ENCODE measurements at regions not wholly inside any gene's neighbourhood (a gene's known extent, or its start where the extent isn't known, plus 50 kb on each side); places are given as distances from the start of the nearest gene placed in this dataset.

GRCh38 chr4:31294655-31295480 is 574.7 kb downstream of the PCDH7 start:
- no peak for ATAC-seq

GRCh38 chr4:31298737-31299136 is 578.6 kb downstream of the PCDH7 start:
- 48 to 89% methylated on average over 1 of the region's 1 CpG for WGBS, 2 donors
- TF ChIP-seq, protein P1, sequence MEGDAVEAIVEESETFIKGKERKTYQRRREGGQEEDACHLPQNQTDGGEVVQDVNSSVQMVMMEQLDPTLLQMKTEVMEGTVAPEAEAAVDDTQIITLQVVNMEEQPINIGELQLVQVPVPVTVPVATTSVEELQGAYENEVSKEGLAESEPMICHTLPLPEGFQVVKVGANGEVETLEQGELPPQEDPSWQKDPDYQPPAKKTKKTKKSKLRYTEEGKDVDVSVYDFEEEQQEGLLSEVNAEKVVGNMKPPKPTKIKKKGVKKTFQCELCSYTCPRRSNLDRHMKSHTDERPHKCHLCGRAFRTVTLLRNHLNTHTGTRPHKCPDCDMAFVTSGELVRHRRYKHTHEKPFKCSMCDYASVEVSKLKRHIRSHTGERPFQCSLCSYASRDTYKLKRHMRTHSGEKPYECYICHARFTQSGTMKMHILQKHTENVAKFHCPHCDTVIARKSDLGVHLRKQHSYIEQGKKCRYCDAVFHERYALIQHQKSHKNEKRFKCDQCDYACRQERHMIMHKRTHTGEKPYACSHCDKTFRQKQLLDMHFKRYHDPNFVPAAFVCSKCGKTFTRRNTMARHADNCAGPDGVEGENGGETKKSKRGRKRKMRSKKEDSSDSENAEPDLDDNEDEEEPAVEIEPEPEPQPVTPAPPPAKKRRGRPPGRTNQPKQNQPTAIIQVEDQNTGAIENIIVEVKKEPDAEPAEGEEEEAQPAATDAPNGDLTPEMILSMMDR (IDR thresholded peaks at IDR 0.05): no peak
- Histone ChIP-seq H3K9me3 (no peaks in the 10 kb centered on the region), H3K4me1 (no peaks in the 10 kb centered on the region), H3K4me3 (no peak overlapping the region), H3K27me3 (no peaks in the 10 kb centered on the region), H3K27ac (no peak overlapping the region), H3K36me3 (no peaks in the 10 kb centered on the region)
- DNase-seq (no peak), ATAC-seq (no peak)
- intact Hi-C loops (cut with DNase I): no loop called here

More at GRCh38 chr4:31294655-31295480, 574.7 kb downstream of the PCDH7 start:
- H3K27ac ChIP-seq: no peak overlapping the region
- H3K4me1 ChIP-seq: no peaks in the 10 kb centered on the region
- intact Hi-C loops (cut with DNase I): no loop called here
- no peaks in the 10 kb centered on the region for H3K27me3 ChIP-seq
- TF ChIP-seq, protein P1 (IDR thresholded peaks at IDR 0.05): no peak
- H3K9me3 ChIP-seq: peaks cover 0 to 13% (median 0%) of the 10 kb centered on the region in 11 donors
- 85 to 88% methylated on average over 7 of the region's 7 CpGs for WGBS, 2 donors
- no peak for DNase-seq
- no peak overlapping the region for H3K4me3 ChIP-seq
- no peaks in the 10 kb centered on the region for H3K36me3 ChIP-seq

DNA sequence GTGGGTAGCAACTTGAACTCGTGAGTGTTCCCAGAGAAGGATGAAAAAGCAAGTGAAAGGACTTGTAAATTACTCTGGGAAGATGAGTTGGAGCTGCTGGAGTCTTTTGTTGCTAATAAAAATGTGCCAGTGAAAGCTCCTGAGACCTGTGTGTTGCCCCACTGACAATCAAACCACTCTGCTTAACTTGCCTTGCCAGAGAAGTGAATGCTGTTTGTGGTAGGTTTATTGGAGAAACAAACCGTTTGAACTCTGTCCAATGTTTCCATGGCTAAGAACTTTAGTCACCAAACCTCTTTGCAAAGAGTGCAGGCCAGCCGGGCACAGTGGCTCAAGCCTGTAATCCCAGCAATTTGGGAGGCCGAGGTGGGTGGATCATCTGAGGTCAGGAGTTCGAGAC is 586.9 kb downstream of the PCDH7 start:
- Histone ChIP-seq H3K27me3 (no peaks in the 10 kb centered on the region), H3K4me1 (no peaks in the 10 kb centered on the region), H3K27ac (no peak overlapping the region), H3K4me3 (no peak overlapping the region), H3K9me3 (peaks cover 0 to 3% (median 0%) of the 10 kb centered on the region in 11 donors), H3K36me3 (no peaks in the 10 kb centered on the region)
- TF ChIP-seq, protein P1 (IDR thresholded peaks at IDR 0.05): no peak
- 81 to 89% methylated on average over 5 of the region's 5 CpGs for WGBS, 2 donors
- intact Hi-C loops (cut with DNase I): no loop called here
- DNase-seq (no peak), ATAC-seq (no peak)

DNA sequence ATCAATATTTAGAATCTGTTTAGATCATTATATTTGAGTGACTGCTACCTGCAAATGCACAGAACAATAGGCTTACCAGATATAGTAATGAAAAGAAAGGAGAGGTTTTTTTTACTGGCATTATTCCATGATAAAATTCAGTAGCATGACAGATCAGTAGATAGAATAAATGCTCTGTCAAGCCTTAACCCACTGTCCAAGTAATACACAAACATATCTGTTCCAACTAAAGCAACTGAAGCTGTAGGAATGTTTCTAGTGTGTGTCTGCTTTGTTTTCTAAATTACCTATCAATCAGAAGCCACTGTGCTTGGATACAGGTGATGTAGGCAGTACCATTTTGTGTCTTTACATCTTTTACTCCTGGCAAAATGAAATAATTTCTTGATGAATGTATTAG is 604.6 kb downstream of the PCDH7 start:
- no peak for ATAC-seq
- intact Hi-C loops (cut with DNase I): no loop called here
- TF ChIP-seq, protein P1 (IDR thresholded peaks at IDR 0.05): no peak

More for the DNA sequence above, 604.6 kb downstream of the PCDH7 start:
- no peaks in the 10 kb centered on the region for H3K36me3 ChIP-seq
- H3K9me3 ChIP-seq: peaks cover 0 to 5% (median 0%) of the 10 kb centered on the region in 11 donors
- DNase-seq: no peak
- H3K27ac ChIP-seq: no peak overlapping the region
- no peaks in the 10 kb centered on the region for H3K4me1 ChIP-seq
- H3K4me3 ChIP-seq: no peak overlapping the region
- no peaks in the 10 kb centered on the region for H3K27me3 ChIP-seq
